ENCODE measurements at regions not wholly inside any gene's neighbourhood (a gene's known extent, or its start where the extent isn't known, plus 50 kb on each side); places are given as distances from the start of the nearest gene placed in this dataset.

- no peaks in the 10 kb centered on the region for H3K4me1 ChIP-seq (ENCODE audit: insufficient read depth, low read length)
- H4K20me1 ChIP-seq (ENCODE audit: control insufficient read depth, insufficient read depth, insufficient read length) = no peaks in the 10 kb centered on the region
These were observed 150.1 kb upstream of the IVNS1ABP start for GRCh38 chr1:185467122-185467521.

More at GRCh38 chr1:185467122-185467521, 150.1 kb upstream of the IVNS1ABP start:
- Histone ChIP-seq H3K27ac (ENCODE audit: insufficient read length, low read depth, low read length) (no peak overlapping the region), H4K5ac (ENCODE audit: insufficient read length, low read depth, low read length) (no peak overlapping the region), H2AK5ac (ENCODE audit: insufficient read length, low read length) (no peak overlapping the region), H3K4me2 (ENCODE audit: insufficient read depth, insufficient read length, low read length) (no peak overlapping the region), H2AFZ (ENCODE audit: low read length) (no peak overlapping the region), H2BK5ac (ENCODE audit: insufficient read length, low read length) (no peak overlapping the region), H3K56ac (ENCODE audit: insufficient read length, low read depth, low read length) (no peak overlapping the region), H2BK120ac (ENCODE audit: low read depth, low read length, poor library complexity, severe bottlenecking) (no peak overlapping the region), H2BK12ac (ENCODE audit: insufficient read length, low read depth, low read length) (no peak overlapping the region), H3K23me2 (ENCODE audit: insufficient read length, low read depth, low read length, poor library complexity, severe bottlenecking) (no peaks in the 10 kb centered on the region), H3K18ac (ENCODE audit: insufficient read length, low read depth, low read length) (no peak overlapping the region), H3K79me2 (ENCODE audit: insufficient read depth, low read length) (no peaks in the 10 kb centered on the region), H2BK15ac (ENCODE audit: low read depth, low read length) (no peak overlapping the region), H3K23ac (ENCODE audit: insufficient read length, low read depth, low read length) (no peak overlapping the region), H4K8ac (replicated peaks; ENCODE audit: insufficient read length, low read depth, low read length) (no peak overlapping the region), H3K9me3 (ENCODE audit: control insufficient read depth, low read depth, low read length) (no peaks in the 10 kb centered on the region), H3K27me3 (ENCODE audit: insufficient read depth, low read length) (no peaks in the 10 kb centered on the region), H3K14ac (ENCODE audit: insufficient read depth, low read length) (no peak overlapping the region), H3K9ac (ENCODE audit: extremely low read depth, insufficient read length, low read length) (no peak overlapping the region), H3K79me1 (ENCODE audit: insufficient read depth, low read depth, low read length, poor library complexity, severe bottlenecking) (no peaks in the 10 kb centered on the region), H2BK20ac (ENCODE audit: low read depth, low read length, poor library complexity, severe bottlenecking) (no peak overlapping the region), H4K91ac (ENCODE audit: insufficient read length, low read depth, low read length) (no peak overlapping the region), H3K4ac (ENCODE audit: low read depth, low read length) (no peak overlapping the region), H3T11ph (ENCODE audit: low read length) (no peak overlapping the region)
- Mint-ChIP-seq H3K27me3 (ENCODE audit: low read depth) (no peaks in the 10 kb centered on the region), H3K36me3 (ENCODE audit: insufficient read depth in 1 of 3, low read depth in 3 of 3) (no peaks in the 10 kb centered on the region), H3K9me3 (no peaks in the 10 kb centered on the region), H3K4me1 (peaks cover 4 to 5% of the 10 kb centered on the region in 2 experiments; a peak in 2 of 4 replicates), H3K4me3 (no peak overlapping the region), H3K27ac (no peak overlapping the region)
- WGBS (ENCODE audit: extremely low coverage, insufficient read length, low lambda C conversion rate) = no CpG with 5 or more reads among the region's 7 CpGs
- TF ChIP-seq CTCF (conservative IDR thresholded peaks at IDR 0.05) = no peak; the same call in 2 of the 3 replicates
- DNase-seq = no peak

Measured in H9 (cell line).